ENCODE measurements at regions not wholly inside any gene's neighbourhood (a gene's known extent, or its start where the extent isn't known, plus 50 kb on each side); places are given as distances from the start of the nearest gene placed in this dataset.

DNA sequence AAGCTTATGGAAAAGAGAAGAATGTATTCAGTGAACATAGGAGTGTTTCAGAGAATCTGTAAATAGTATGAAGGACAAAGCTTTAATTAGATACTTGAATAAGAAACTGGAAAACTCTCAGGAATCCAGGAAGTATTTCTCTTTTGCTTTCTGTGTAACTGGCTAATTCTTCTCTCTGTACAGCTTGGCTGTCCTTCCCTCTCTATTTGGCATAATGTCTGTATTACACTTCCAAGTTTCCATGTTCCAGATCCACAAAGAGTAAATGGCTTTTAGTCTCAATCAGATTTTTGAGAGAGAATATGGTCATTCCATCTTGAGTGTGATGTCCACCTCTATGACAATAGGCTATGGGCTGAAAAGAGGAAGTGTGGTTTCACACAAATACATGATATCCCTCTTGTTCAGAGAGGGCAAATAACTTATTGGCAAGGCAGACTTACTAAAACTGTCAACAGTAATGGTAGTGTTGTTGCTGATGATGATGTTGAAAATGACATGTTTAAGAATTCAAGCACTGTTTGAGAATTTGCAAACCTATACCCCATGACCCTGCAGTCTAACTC is 129.2 kb upstream of the ERBB4 start:
- Histone ChIP-seq H3K36me3 (no peaks in the 10 kb centered on the region), H3K27me3 (no peaks in the 10 kb centered on the region), H3K4me3 (no peak overlapping the region), H3K27ac (replicated peaks in 1 of 4) (no peak overlapping the region), H3K4me1 (peaks cover 0 to 12% (median 8%) of the 10 kb centered on the region in 4 donors), H3K9me3 (no peaks in the 10 kb centered on the region)
- no peak for TF ChIP-seq EP300 (IDR thresholded peaks at IDR 0.05)
- no peak for TF ChIP-seq POLR2A (IDR thresholded peaks at IDR 0.05; ENCODE audit: low read depth)
- DNase-seq (ENCODE audit: extremely low spot score) = no peak
- intact Hi-C loops (cut with DNase I) = no loop called here

DNA sequence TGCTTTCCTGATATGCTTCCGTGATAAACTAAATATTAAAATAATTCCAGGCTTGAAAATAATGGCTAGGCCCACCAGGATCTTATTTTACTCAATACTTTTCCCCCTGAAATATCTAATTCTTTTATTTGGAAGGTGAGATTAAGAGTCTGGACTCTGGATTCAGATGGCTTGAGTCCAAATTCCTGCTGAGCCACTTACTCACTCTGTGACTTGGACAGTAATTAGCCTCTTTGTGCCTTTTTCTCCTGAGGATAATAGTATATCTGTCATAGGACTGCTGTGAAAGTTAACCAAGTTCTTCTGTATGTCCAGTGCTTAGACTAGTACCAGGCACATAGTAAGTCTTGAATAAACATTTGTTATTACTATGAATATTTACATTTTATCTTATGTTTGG is 127.3 kb upstream of the ERBB4 start:
- no peaks in the 10 kb centered on the region for H3K27me3 ChIP-seq
- no peak overlapping the region for H3K27ac ChIP-seq (replicated peaks in 1 of 4)
- no peak for DNase-seq (ENCODE audit: extremely low spot score)
- H3K4me3 ChIP-seq = no peak overlapping the region
- no peaks in the 10 kb centered on the region for H3K9me3 ChIP-seq
- H3K4me1 ChIP-seq = peaks cover 0 to 12% (median 8%) of the 10 kb centered on the region in 4 donors
- H3K36me3 ChIP-seq = no peaks in the 10 kb centered on the region
- TF ChIP-seq, protein P1, sequence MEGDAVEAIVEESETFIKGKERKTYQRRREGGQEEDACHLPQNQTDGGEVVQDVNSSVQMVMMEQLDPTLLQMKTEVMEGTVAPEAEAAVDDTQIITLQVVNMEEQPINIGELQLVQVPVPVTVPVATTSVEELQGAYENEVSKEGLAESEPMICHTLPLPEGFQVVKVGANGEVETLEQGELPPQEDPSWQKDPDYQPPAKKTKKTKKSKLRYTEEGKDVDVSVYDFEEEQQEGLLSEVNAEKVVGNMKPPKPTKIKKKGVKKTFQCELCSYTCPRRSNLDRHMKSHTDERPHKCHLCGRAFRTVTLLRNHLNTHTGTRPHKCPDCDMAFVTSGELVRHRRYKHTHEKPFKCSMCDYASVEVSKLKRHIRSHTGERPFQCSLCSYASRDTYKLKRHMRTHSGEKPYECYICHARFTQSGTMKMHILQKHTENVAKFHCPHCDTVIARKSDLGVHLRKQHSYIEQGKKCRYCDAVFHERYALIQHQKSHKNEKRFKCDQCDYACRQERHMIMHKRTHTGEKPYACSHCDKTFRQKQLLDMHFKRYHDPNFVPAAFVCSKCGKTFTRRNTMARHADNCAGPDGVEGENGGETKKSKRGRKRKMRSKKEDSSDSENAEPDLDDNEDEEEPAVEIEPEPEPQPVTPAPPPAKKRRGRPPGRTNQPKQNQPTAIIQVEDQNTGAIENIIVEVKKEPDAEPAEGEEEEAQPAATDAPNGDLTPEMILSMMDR (IDR thresholded peaks at IDR 0.05) = no peak
- TF ChIP-seq POLR2A (IDR thresholded peaks at IDR 0.05; ENCODE audit: low read depth) = no peak
- TF ChIP-seq POLR2AphosphoS5 (IDR thresholded peaks at IDR 0.05) = no peak
- TF ChIP-seq EP300 (IDR thresholded peaks at IDR 0.05) = no peak
- intact Hi-C loops (cut with DNase I) = no loop called here
- 90% methylated on average over 1 of the region's 1 CpG for WGBS

DNA sequence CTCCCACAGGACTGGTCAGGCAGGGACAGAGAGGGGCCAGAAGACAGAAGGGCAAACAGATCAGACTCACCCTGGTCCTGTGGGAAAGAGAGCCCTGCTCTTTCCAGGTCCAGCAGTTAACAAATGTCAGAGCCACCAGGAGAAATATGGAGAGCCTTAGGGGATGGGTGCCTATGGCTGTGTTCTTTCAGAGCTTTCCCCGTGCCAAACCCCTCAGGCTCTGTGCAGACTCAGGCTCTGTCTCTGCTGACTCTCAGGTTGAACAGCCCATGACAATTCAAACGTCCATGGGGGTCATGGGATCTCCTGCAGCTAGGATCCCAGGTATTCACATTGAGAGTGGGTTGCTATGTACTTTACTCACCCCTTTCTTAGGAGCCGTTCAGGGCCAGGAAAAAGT is 120.8 kb upstream of the ERBB4 start:
- TF ChIP-seq, protein P1 (IDR thresholded peaks at IDR 0.05) = no peak
- TF ChIP-seq EP300 (IDR thresholded peaks at IDR 0.05) = no peak
- TF ChIP-seq POLR2A (IDR thresholded peaks at IDR 0.05; ENCODE audit: low read depth) = no peak
- no peak for TF ChIP-seq POLR2AphosphoS5 (IDR thresholded peaks at IDR 0.05)
- no peaks in the 10 kb centered on the region for H3K36me3 ChIP-seq
- H3K27ac ChIP-seq (replicated peaks in 1 of 4) = no peak overlapping the region
- 48% methylated on average over 3 of the region's 3 CpGs for WGBS
- no peak for DNase-seq (ENCODE audit: extremely low spot score)
- H3K9me3 ChIP-seq = peaks cover 0 to 8% (median 2%) of the 10 kb centered on the region in 4 donors
- no peaks in the 10 kb centered on the region for H3K27me3 ChIP-seq
- intact Hi-C loops (cut with DNase I) = no loop called here
- H3K4me3 ChIP-seq = no peak overlapping the region
- H3K4me1 ChIP-seq = no peaks in the 10 kb centered on the region

DNA sequence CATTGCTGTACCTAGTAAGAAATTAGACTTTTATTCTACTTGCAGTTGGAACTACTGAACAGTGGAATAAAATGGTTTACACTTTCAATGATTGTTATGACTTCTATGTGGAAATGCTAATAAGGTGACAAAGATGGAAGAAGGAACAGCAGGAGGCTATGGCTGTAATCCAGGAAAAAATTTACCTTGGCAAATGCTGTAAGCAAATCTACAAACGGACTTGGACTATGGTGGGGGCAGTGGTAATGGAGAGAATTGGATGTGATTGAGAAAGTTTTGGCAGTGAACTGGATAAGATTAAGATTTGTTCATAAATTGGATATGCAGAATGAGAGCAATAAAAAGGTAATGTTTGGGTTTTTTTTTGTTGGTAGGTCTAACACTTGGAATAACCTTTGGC is 111.0 kb upstream of the ERBB4 start:
- no peak for DNase-seq (ENCODE audit: extremely low spot score)
- H3K27me3 ChIP-seq = no peaks in the 10 kb centered on the region
- no peak overlapping the region for H3K27ac ChIP-seq (replicated peaks in 1 of 4)
- WGBS = 32% methylated on average over 1 of the region's 1 CpG
- no peak overlapping the region for H3K4me3 ChIP-seq
- no peaks in the 10 kb centered on the region for H3K9me3 ChIP-seq
- H3K36me3 ChIP-seq = no peaks in the 10 kb centered on the region
- intact Hi-C loops (cut with DNase I) = no loop called here
- H3K4me1 ChIP-seq = no peaks in the 10 kb centered on the region
- TF ChIP-seq POLR2A (IDR thresholded peaks at IDR 0.05; ENCODE audit: low read depth) (no peak), EP300 (IDR thresholded peaks at IDR 0.05) (no peak), POLR2AphosphoS5 (IDR thresholded peaks at IDR 0.05) (no peak)
- TF ChIP-seq, protein P1 (IDR thresholded peaks at IDR 0.05) = no peak

DNA sequence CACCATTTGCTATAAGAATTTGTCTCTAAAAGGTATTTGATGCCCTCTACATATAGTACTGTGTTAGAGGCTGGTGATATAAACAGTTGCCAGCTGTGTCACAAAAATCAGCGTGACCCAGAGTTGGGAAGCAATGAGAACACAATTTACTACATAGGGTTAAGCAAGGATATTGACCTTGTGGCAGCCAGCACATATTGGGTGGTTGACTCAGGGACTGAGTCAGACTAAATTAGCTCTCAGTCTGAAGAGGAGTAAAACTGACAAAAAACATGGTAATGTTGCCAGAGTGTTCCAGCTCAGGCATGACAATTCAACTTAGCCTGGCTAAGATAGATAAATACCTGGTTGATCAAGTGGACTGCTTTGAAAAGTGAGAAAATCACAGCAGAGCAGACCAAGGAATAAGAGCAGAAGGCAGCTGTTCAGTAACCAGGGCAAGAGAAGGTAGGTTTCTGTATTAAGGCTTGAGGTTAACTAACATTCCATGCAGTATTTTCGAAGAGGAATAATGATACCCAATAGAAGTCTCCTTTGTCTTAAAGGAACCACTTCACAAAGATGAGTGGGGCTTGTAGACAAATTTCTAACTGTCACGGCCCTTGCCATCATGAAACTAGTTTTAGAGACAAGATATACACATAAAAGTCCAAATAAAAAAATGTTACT is 108.2 kb upstream of the ERBB4 start:
- H3K27me3 ChIP-seq = peaks cover 0 to 6% (median 0%) of the 10 kb centered on the region in 4 donors
- H3K36me3 ChIP-seq = no peaks in the 10 kb centered on the region
- no peaks in the 10 kb centered on the region for H3K4me1 ChIP-seq
- TF ChIP-seq, protein P1 (IDR thresholded peaks at IDR 0.05) = no peak
- no peak for TF ChIP-seq POLR2AphosphoS5 (IDR thresholded peaks at IDR 0.05)
- no peak for TF ChIP-seq EP300 (IDR thresholded peaks at IDR 0.05)
- no peak for TF ChIP-seq POLR2A (IDR thresholded peaks at IDR 0.05; ENCODE audit: low read depth)
- no peaks in the 10 kb centered on the region for H3K9me3 ChIP-seq
- no peak for DNase-seq (ENCODE audit: extremely low spot score)
- H3K27ac ChIP-seq (replicated peaks in 1 of 4) = no peak overlapping the region
- intact Hi-C loops (cut with DNase I) = no loop called here
- WGBS = 74% methylated on average over 3 of the region's 3 CpGs
- no peak overlapping the region for H3K4me3 ChIP-seq
